ENCODE measurements at regions not wholly inside any gene's neighbourhood (a gene's known extent, or its start where the extent isn't known, plus 50 kb on each side); places are given as distances from the start of the nearest gene placed in this dataset.

- Histone ChIP-seq H2AK5ac (ENCODE audit: low read depth, low read length) (no peak overlapping the region), H3K36me3 (ENCODE audit: control insufficient read depth, insufficient read depth, low read length) (no peaks in the 10 kb centered on the region), H3K4ac (ENCODE audit: low read depth, low read length) (no peak overlapping the region), H3K4me1 (ENCODE audit: control insufficient read depth, insufficient read depth, low read length) (no peaks in the 10 kb centered on the region), H4K5ac (ENCODE audit: low read depth, low read length) (no peak overlapping the region), H3K56ac (ENCODE audit: extremely low read depth, insufficient read depth, low read length) (no peak overlapping the region), H3K9me3 (ENCODE audit: control insufficient read depth, insufficient read depth, low read length) (no peaks in the 10 kb centered on the region), H3K14ac (replicated peaks; ENCODE audit: low read depth, low read length) (no peak overlapping the region), H2BK20ac (ENCODE audit: low read depth, low read length) (no peak overlapping the region), H3K79me1 (ENCODE audit: low read depth in 1 of 2, low read length in 2 of 2) (no peaks in the 10 kb centered on the region), H3K4me3 (ENCODE audit: insufficient read depth, low read depth, low read length) (no peak overlapping the region), H3K23ac (ENCODE audit: low read depth, low read length) (no peak overlapping the region), H3K9me1 (ENCODE audit: insufficient read depth, low read length) (no peaks in the 10 kb centered on the region), H2AFZ (replicated peaks; ENCODE audit: low read length, poor library complexity) (no peak overlapping the region), H2AK9ac (replicated peaks; ENCODE audit: low read depth, low read length, poor library complexity) (no peak overlapping the region), H2BK15ac (ENCODE audit: low read depth, low read length) (no peak overlapping the region), H3K4me2 (ENCODE audit: low read depth, low read length) (no peak overlapping the region), H3K27me3 (ENCODE audit: control insufficient read depth, insufficient read depth, low read length) (no peaks in the 10 kb centered on the region), H4K8ac (ENCODE audit: low read depth in 2 of 2, low read length in 2 of 2) (no peak overlapping the region), H3K18ac (ENCODE audit: low read depth, low read length) (no peak overlapping the region), H4K91ac (ENCODE audit: insufficient read depth, low read depth, low read length) (no peak overlapping the region), H2BK5ac (ENCODE audit: low read depth, low read length, poor library complexity, severe bottlenecking) (no peak overlapping the region), H4K20me1 (ENCODE audit: insufficient read depth, low read length) (no peaks in the 10 kb centered on the region), H3K27ac (ENCODE audit: insufficient read depth, low read length) (no peak overlapping the region), H2BK120ac (ENCODE audit: low read depth, low read length) (no peak overlapping the region), H3K9ac (ENCODE audit: low read depth, low read length) (no peak overlapping the region)
- CTCF ChIA-PET, result no interaction called here
- dilution Hi-C loops (cut with HindIII; ENCODE audit: low sequenced_read_pairs, unreplicated experiment) (no loop called here), in situ Hi-C loops (cut with MboI; ENCODE audit: low sequenced_read_pairs) (no loop called here), intact Hi-C loops (cut with micrococcal nuclease) (no loop called here)
- BruUV-seq (replicated peaks), result no TSS peak
- POLR2A ChIA-PET (ENCODE audit: unreplicated experiment), result no interaction called here
- no peak for TF ChIP-seq CEBPB (IDR thresholded peaks at IDR 0.05; ENCODE audit: low read depth, low read length)
- no peak for TF ChIP-seq CHD1 (IDR thresholded peaks at IDR 0.05; ENCODE audit: low read depth, low read length)
- TF ChIP-seq RCOR1 (IDR thresholded peaks at IDR 0.05; ENCODE audit: insufficient replicate concordance, low read length), result no peak
- TF ChIP-seq POLR2A (IDR thresholded peaks at IDR 0.05; ENCODE audit: low read depth, low read length), result no peak
- no peak for TF ChIP-seq USF2 (IDR thresholded peaks at IDR 0.05; ENCODE audit: low read depth, low read length)
- TF ChIP-seq MAFK (IDR thresholded peaks at IDR 0.05; ENCODE audit: low read depth, low read length), result no peak
- no peak for TF ChIP-seq RFX5 (IDR thresholded peaks at IDR 0.05; ENCODE audit: low read depth, low read length)
- no CpG with 5 or more reads among the region's 2 CpGs for WGBS, 2 experiments (ENCODE audit: extremely low coverage in 2 of 2, insufficient read length in 1 of 2)
- no peak for DNase-seq
- no peak for ATAC-seq (ENCODE audit: low read depth)
Measured at GRCh38 chr14:42554091-42554490, 947.4 kb downstream of the LRFN5 start.
